Osteocyte (in vitro differentiated cells): ENCODE measurements at regions not wholly inside any gene's neighbourhood (a gene's known extent, or its start where the extent isn't known, plus 50 kb on each side); places are given as distances from the start of the nearest gene placed in this dataset.

Experiments used
- DNase-seq: peaks from one replicate; pipeline ENCODE4 v3.0.0; 2021; ENCODE audit warnings: mixed read lengths; ENCODE audit not compliant: unreplicated experiment; ENCODE audit errors: extremely low spot score
- H3K27ac Mint-ChIP-seq: one replicate; pipeline ENCODE4 v1.8.0; 2021; ENCODE audit warnings: mild to moderate bottlenecking, mixed read lengths; ENCODE audit not compliant: unreplicated experiment
- H3K27me3 Mint-ChIP-seq: one replicate; pipeline ENCODE4 v1.8.0; 2021; ENCODE audit warnings: mixed read lengths; ENCODE audit not compliant: unreplicated experiment
- H3K36me3 Mint-ChIP-seq: one replicate; pipeline ENCODE4 v1.8.0; 2021; ENCODE audit warnings: mixed read lengths; ENCODE audit not compliant: unreplicated experiment
- H3K4me1 Mint-ChIP-seq: one replicate; pipeline ENCODE4 v1.8.0; 2021; ENCODE audit warnings: mixed read lengths; ENCODE audit not compliant: unreplicated experiment
- H3K4me3 Mint-ChIP-seq: one replicate; pipeline ENCODE4 v1.8.0; 2021; ENCODE audit warnings: mild to moderate bottlenecking, moderate library complexity, mixed read lengths; ENCODE audit not compliant: unreplicated experiment
- H3K9me3 Mint-ChIP-seq: one replicate; pipeline ENCODE4 v1.8.0; 2021; ENCODE audit warnings: mixed read lengths; ENCODE audit not compliant: unreplicated experiment
- CTCF ChIP-seq: fragments of 200-600 bp; sonication (generic); IDR thresholded peaks from 2 replicates; pipeline ENCODE4 v1.5.0; 2021; ENCODE audit warnings: antibody characterized with exemption, mild to moderate bottlenecking, moderate library complexity

DNA sequence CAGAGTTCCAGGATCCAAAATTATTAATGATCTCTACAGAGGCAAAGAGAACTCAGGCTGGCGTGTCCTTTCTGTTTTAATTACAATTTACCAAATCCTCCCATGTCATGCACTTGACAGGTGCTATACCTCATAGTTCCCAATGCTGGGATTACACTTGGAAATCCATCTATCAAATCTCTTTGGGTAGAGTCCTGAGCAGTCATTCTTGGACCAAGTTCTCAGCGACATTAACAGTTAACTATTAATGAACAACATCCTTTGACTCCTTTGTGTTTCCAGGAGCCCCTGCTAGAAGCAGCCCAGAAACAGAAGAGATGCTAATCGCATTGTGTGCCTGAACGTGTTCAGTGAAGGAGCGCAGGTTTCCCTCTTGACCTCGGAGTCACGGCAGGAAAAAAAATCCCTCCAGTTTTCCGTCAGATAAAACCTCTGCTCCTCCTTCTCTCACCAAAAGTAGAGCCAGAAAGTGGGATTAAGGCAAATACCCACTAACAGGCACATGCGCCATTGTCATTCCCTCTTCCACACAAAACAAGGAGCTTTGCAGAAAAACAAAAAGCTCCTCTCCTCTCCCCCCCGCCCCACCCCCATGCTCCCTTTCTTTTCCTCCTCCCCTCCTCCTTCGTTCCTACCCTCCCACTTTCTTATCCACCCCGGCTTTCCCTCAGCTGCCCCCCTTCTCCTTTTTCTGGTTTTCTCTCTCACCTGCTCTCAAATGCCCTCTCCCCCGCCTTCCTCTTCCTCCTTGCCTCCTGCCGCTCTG is 224.7 kb downstream of the ZIC5 start:
- Mint-ChIP-seq H3K36me3 (no peaks in the 10 kb centered on the region), H3K4me3 (no peak overlapping the region), H3K4me1 (peaks cover 12% of the 10 kb centered on the region)

GRCh38 chr13:99743094-99743493 is 228.5 kb downstream of the ZIC5 start:
- no peaks in the 10 kb centered on the region for H3K36me3 Mint-ChIP-seq
- H3K27ac Mint-ChIP-seq, result no peak overlapping the region
- no peak for TF ChIP-seq CTCF
- no peak for DNase-seq
- no peak overlapping the region for H3K4me3 Mint-ChIP-seq
- H3K4me1 Mint-ChIP-seq, result peaks cover 18% of the 10 kb centered on the region
- H3K9me3 Mint-ChIP-seq, result no peaks in the 10 kb centered on the region
- H3K27me3 Mint-ChIP-seq, result peaks cover 29% of the 10 kb centered on the region

More for the DNA sequence above, 224.7 kb downstream of the ZIC5 start:
- DNase-seq, result no peak
- Mint-ChIP-seq H3K27me3 (peaks cover 25% of the 10 kb centered on the region), H3K27ac (no peak overlapping the region), H3K9me3 (no peaks in the 10 kb centered on the region)
- no peak for TF ChIP-seq CTCF

DNA sequence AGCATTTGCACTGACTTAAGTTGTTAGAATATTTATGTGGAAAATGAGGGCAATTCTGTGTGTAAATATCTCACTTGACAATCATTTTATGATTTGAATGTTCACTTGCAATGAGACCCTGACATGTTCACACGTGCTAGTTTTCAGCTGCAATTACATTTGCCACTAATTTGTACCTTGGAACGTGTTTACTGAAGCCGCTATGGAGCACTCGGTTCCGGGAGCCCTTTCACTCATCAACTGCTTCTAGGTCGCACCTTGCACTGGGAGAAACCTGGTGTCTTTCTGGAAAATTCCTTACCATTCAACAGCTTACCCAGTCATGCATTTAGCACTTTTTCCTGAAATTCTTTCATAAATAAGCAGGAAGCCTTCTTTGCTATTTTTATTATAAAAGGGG is 229.6 kb downstream of the ZIC5 start:
- Mint-ChIP-seq H3K27ac (no peak overlapping the region), H3K4me1 (peaks cover 18% of the 10 kb centered on the region), H3K27me3 (peaks cover 23% of the 10 kb centered on the region), H3K36me3 (no peaks in the 10 kb centered on the region), H3K4me3 (no peak overlapping the region), H3K9me3 (no peaks in the 10 kb centered on the region)
- DNase-seq, result no peak
- no peak for TF ChIP-seq CTCF

DNA sequence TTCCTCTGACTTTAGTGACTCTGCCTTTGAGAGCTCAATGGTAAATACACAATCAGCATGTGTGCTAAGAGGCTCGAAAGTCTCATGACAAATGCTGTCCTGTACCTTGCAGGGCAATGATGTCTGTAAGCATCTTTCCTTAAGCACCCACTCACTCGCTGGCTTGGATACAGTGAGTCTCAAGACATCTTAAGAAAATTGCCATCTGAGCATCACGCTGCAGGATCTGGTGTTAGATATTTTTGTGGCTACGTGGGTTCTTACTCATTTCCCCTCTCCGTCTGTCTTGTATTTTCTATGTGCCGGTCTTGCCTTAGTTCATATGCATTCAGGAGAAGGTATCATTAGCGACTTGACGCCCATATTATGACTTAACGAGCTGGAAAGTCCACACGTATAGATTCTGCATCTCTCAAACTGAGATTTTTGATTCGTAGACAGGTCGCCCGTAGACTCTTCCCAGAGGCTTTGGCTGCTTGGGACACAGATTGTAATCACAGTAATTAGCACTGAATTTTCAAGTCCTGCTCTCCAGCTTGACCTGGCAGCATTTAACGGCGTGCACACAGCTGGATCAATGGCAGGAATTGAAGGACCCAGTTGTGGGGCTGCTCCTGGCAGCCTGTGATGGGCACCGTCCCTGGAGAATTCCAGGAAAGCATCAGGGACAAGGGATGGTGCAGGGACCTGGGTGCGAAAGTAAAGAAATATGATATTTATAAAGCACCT is 231.2 kb downstream of the ZIC5 start:
- H3K4me3 Mint-ChIP-seq, result no peak overlapping the region
- no peak for TF ChIP-seq CTCF
- H3K9me3 Mint-ChIP-seq, result no peaks in the 10 kb centered on the region
- no peak overlapping the region for H3K27ac Mint-ChIP-seq
- DNase-seq, result no peak
- H3K36me3 Mint-ChIP-seq, result no peaks in the 10 kb centered on the region
- H3K4me1 Mint-ChIP-seq, result peaks cover 18% of the 10 kb centered on the region
- peaks cover 18% of the 10 kb centered on the region for H3K27me3 Mint-ChIP-seq

DNA sequence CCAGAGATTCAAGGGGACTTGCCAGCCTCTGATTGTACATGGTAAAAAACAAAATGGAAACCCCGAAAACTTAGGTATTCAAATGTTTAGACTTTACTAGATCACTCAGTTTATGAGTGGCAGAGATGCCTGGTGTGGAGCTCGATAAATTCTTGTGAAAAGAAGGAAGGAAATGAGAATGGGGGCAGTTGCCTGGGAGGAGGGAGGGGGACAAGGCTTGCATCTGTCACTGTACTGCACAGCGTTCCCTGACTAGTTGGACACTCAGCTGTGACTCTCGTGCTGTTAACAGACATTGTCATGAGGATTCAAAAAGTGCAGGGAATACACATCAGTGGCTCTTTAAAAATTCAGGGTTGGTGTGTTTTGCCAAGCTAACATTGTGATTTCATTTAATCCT is 232.9 kb downstream of the ZIC5 start:
- Mint-ChIP-seq H3K4me1 (peaks cover 18% of the 10 kb centered on the region), H3K27me3 (peaks cover 14% of the 10 kb centered on the region), H3K4me3 (no peak overlapping the region), H3K36me3 (no peaks in the 10 kb centered on the region), H3K27ac (no peak overlapping the region), H3K9me3 (no peaks in the 10 kb centered on the region)
- no peak for TF ChIP-seq CTCF
- DNase-seq, result no peak
